Gastroesophageal sphincter (tissue), 3 donors: ENCODE measurements at regions not wholly inside any gene's neighbourhood (a gene's known extent, or its start where the extent isn't known, plus 50 kb on each side); places are given as distances from the start of the nearest gene placed in this dataset.

Experiments
- EP300 ChIP-seq: sonication (generic); formaldehyde crosslinking; IDR thresholded peaks from one replicate; pipeline ENCODE4 v1.6.1; 2017; ENCODE audit warnings: antibody characterized with exemption, mild to moderate bottlenecking
- POLR2A ChIP-seq, 2 donors: fragments of 450-650 bp; IDR thresholded peaks; one replicate each; pipeline ENCODE4 v1.6.1; 2017; ENCODE audit warnings: antibody characterized with exemption in 2 of 2, mild to moderate bottlenecking in 2 of 2, moderate library complexity in 1 of 2
- TF ChIP-seq, protein P1 (sequence below), 4 experiments: fragments of 200-600 bp in 2 of 4; fragments of 450-650 bp in 2 of 4; sonication (generic) in 1 of 4; IDR thresholded peaks; one replicate each; pipeline ENCODE4 v1.5.1; 2017 to 2019; ENCODE audit warnings: antibody characterized with exemption in 4 of 4, mild to moderate bottlenecking in 2 of 4, moderate library complexity in 2 of 4

DNA sequence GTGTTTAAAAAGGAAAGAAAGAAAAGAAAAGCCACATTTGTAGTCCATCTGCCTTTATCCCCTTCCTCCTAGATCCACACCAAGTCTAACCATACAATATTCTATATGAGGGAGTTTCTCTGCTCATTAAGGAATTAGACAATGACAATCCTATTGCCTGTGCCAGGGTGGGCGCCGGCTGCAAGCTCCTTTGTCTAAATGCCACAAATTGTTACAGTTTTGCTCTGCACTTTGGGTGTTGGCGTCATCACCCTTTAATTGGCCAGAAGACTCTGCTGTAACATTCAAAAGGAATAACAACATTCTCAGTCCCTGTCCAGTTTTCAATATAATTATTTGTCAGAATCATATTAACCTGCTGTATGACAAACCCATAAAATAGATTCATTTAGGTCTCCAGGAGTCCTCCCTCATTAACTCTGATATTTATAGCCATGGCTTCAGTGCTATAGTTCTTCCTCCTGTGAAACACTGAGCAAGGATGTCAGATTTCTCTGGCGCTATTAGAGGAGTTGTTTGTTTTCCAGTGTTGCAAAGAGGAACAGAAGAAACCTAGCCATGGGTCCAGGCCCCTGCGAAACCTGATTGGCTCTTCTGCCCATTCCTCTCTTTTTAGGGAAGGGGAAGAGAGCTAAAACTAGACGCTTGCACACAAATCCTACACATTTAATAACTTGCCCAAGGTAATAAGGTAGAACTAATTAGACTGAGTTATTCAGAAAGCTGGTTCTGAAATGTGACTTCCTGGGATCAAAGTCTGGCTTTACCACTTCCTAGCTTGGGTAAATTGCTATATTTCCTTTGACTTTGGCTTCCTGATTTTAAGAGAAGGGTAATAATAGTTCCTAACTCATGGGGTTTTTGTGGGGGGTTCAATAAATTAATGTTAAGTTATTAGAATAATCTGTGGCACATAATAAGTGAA, 112.4 kb downstream of the CD47 start:
- TF ChIP-seq POLR2A (IDR thresholded peaks at IDR 0.05): no peak
- TF ChIP-seq, protein P1, sequence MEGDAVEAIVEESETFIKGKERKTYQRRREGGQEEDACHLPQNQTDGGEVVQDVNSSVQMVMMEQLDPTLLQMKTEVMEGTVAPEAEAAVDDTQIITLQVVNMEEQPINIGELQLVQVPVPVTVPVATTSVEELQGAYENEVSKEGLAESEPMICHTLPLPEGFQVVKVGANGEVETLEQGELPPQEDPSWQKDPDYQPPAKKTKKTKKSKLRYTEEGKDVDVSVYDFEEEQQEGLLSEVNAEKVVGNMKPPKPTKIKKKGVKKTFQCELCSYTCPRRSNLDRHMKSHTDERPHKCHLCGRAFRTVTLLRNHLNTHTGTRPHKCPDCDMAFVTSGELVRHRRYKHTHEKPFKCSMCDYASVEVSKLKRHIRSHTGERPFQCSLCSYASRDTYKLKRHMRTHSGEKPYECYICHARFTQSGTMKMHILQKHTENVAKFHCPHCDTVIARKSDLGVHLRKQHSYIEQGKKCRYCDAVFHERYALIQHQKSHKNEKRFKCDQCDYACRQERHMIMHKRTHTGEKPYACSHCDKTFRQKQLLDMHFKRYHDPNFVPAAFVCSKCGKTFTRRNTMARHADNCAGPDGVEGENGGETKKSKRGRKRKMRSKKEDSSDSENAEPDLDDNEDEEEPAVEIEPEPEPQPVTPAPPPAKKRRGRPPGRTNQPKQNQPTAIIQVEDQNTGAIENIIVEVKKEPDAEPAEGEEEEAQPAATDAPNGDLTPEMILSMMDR (IDR thresholded peaks at IDR 0.05): no peak
- no peak for TF ChIP-seq EP300
